ENCODE measurements at regions not wholly inside any gene's neighbourhood (a gene's known extent, or its start where the extent isn't known, plus 50 kb on each side); places are given as distances from the start of the nearest gene placed in this dataset.

DNA sequence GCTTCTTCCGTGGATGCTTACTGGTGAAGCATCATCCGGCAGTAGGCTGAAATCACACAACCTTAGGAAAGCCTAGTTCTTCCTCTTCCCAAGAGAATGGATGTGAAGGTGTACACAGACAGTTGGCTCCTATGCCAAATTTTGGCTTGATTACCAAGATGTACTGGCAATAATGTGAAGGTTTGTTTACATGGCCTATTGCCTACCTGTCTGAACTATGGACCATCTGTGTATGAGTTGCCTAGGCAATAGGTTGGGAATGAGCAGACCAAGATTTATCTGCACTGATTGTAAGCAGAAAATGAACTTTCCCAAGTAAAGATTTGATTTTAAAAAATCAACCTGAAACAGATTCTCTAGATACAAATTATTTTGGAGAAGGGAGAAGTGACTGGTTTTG, 325.9 kb upstream of the SORCS1 start:
- Histone ChIP-seq H3K27me3 (no peaks in the 10 kb centered on the region), H3K27ac (no peak overlapping the region), H3K4me3 (no peak overlapping the region), H3K4me1 (no peaks in the 10 kb centered on the region), H3K9me3 (no peaks in the 10 kb centered on the region), H3K36me3 (no peaks in the 10 kb centered on the region)
- WGBS, 2 donors, result 88 to 98% methylated on average over 2 of the region's 2 CpGs
- intact Hi-C loops (cut with DNase I), result no loop called here
- no peak for DNase-seq
- TF ChIP-seq POLR2A (IDR thresholded peaks at IDR 0.05), result no peak
- TF ChIP-seq EP300 (IDR thresholded peaks at IDR 0.05), result no peak
- TF ChIP-seq POLR2AphosphoS5 (IDR thresholded peaks at IDR 0.05), result no peak
- TF ChIP-seq CTCF (IDR thresholded peaks at IDR 0.05), result no peak

DNA sequence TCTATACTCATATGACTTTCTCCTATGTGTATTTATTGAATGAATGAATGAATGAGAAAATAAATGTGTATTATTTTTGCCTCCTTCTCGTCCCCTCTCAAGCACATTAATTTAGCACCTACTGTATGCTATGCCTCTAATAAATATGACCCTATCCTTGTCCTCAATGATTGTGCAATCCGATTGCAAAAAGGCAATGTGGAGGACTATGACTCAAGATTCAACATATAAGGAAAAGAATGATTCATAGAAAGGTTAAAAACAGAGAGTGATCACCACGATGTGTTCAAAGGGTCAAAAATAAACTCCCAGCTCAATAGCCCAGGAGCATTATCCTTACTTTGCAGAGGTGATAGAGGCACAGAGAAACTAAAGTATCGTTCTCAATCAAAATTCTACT, 322.8 kb upstream of the SORCS1 start:
- WGBS, 2 donors, result 77 to 84% methylated on average over 4 of the region's 4 CpGs
- no peak overlapping the region for H3K4me3 ChIP-seq
- TF ChIP-seq POLR2A (IDR thresholded peaks at IDR 0.05), result no peak
- no peak for TF ChIP-seq CTCF (IDR thresholded peaks at IDR 0.05)
- no peak overlapping the region for H3K27ac ChIP-seq
- H3K4me1 ChIP-seq, result no peaks in the 10 kb centered on the region
- H3K27me3 ChIP-seq, result no peaks in the 10 kb centered on the region
- intact Hi-C loops (cut with DNase I), result no loop called here
- no peaks in the 10 kb centered on the region for H3K36me3 ChIP-seq
- H3K9me3 ChIP-seq, result no peaks in the 10 kb centered on the region
- DNase-seq, result no peak

GRCh38 chr10:107485019-107485418, 320.5 kb upstream of the SORCS1 start:
- no peaks in the 10 kb centered on the region for H3K4me1 ChIP-seq
- no peaks in the 10 kb centered on the region for H3K36me3 ChIP-seq
- H3K27ac ChIP-seq, result no peak overlapping the region
- DNase-seq, result no peak
- intact Hi-C loops (cut with DNase I), result no loop called here
- TF ChIP-seq POLR2AphosphoS5 (IDR thresholded peaks at IDR 0.05) (no peak), CTCF (IDR thresholded peaks at IDR 0.05) (no peak), POLR2A (IDR thresholded peaks at IDR 0.05) (no peak), EP300 (IDR thresholded peaks at IDR 0.05) (no peak)
- 83 to 92% methylated on average over 2 of the region's 2 CpGs for WGBS, 2 donors
- no peak overlapping the region for H3K4me3 ChIP-seq
- H3K27me3 ChIP-seq, result no peaks in the 10 kb centered on the region
- H3K9me3 ChIP-seq, result no peaks in the 10 kb centered on the region

GRCh38 chr10:107481881-107482280, 317.4 kb upstream of the SORCS1 start:
- Histone ChIP-seq H3K4me3 (no peak overlapping the region), H3K4me1 (no peaks in the 10 kb centered on the region), H3K9me3 (no peaks in the 10 kb centered on the region), H3K36me3 (no peaks in the 10 kb centered on the region), H3K27me3 (no peaks in the 10 kb centered on the region), H3K27ac (no peak overlapping the region)
- intact Hi-C loops (cut with DNase I), result no loop called here
- no peak for DNase-seq
- no peak for TF ChIP-seq POLR2A (IDR thresholded peaks at IDR 0.05)
- 85 to 94% methylated on average over 7 of the region's 7 CpGs for WGBS, 2 donors

GRCh38 chr10:107481224-107481623, 316.7 kb upstream of the SORCS1 start:
- intact Hi-C loops (cut with DNase I), result no loop called here
- whole genome bisulfite sequencing, 2 donors, result 81 to 87% methylated on average over 6 of the region's 6 CpGs
- no peak for DNase-seq
- TF ChIP-seq POLR2A (IDR thresholded peaks at IDR 0.05), result no peak
- TF ChIP-seq EP300 (IDR thresholded peaks at IDR 0.05), result no peak
- TF ChIP-seq CTCF (IDR thresholded peaks at IDR 0.05), result no peak
- no peak for TF ChIP-seq POLR2AphosphoS5 (IDR thresholded peaks at IDR 0.05)
- H3K4me1 ChIP-seq, result no peaks in the 10 kb centered on the region
- H3K27ac ChIP-seq, result no peak overlapping the region
- H3K9me3 ChIP-seq, result no peaks in the 10 kb centered on the region
- no peaks in the 10 kb centered on the region for H3K27me3 ChIP-seq
- no peak overlapping the region for H3K4me3 ChIP-seq
- no peaks in the 10 kb centered on the region for H3K36me3 ChIP-seq
